H1 (cell line): ENCODE measurements at regions not wholly inside any gene's neighbourhood (a gene's known extent, or its start where the extent isn't known, plus 50 kb on each side); places are given as distances from the start of the nearest gene placed in this dataset.

Experiments used
- CTCF ChIP-seq, 3 experiments: IDR thresholded peaks; 1 replicate in 2 of 3; 2 replicates in 1 of 3; pipeline versions ENCODE4 v1.5.1 to v1.6.1; 2011; ENCODE audit warnings: low read length in 3 of 3, mild to moderate bottlenecking in 3 of 3, inconsistent platforms in 2 of 3, low read depth in 1 of 3, moderate library complexity in 1 of 3; ENCODE audit not compliant: insufficient read depth in 1 of 3; ENCODE audit errors: control extremely low read depth in 1 of 3
- E2F6 ChIP-seq: IDR thresholded peaks from 2 replicates; pipeline ENCODE4 v1.6.1; 2012; ENCODE audit warnings: inconsistent platforms
- KDM1A ChIP-seq: fragments of 200-600, 300-600 bp; sonication (generic); IDR thresholded peaks from 2 replicates; pipeline ENCODE4 v1.7.1; 2016; ENCODE audit warnings: mild to moderate bottlenecking, low read length, borderline replicate concordance
- KDM5A ChIP-seq: fragments of 200-600 bp; IDR thresholded peaks from 2 replicates; pipeline ENCODE4 v1.7.1; 2012; ENCODE audit warnings: mild to moderate bottlenecking, low read length, inconsistent platforms, mixed read lengths
- POLR2AphosphoS5 ChIP-seq: IDR thresholded peaks from 2 replicates; pipeline ENCODE4 v1.6.1; 2011; ENCODE audit warnings: low read depth, low read length
- TAF1 ChIP-seq: IDR thresholded peaks from 2 replicates; pipeline ENCODE4 v1.6.1; 2011; ENCODE audit warnings: mild to moderate bottlenecking, low read depth, low read length

GRCh38 chr11:130603335-130603906 lies 155.0 kb downstream of the ADAMTS15 start:
- no peak for TF ChIP-seq KDM5A
- TF ChIP-seq E2F6, result no peak
- no peak for TF ChIP-seq TAF1
- TF ChIP-seq POLR2AphosphoS5, result no peak
- TF ChIP-seq KDM1A, result no peak
- no peak for TF ChIP-seq CTCF (IDR thresholded peaks at IDR 0.05; ENCODE audit: control extremely low read depth in 1 of 3, insufficient read depth in 1 of 3, low read depth in 1 of 3, low read length in 3 of 3)
